Testis (tissue), 2 donors: ENCODE measurements at regions not wholly inside any gene's neighbourhood (a gene's known extent, or its start where the extent isn't known, plus 50 kb on each side); places are given as distances from the start of the nearest gene placed in this dataset.

Experiments used
- POLR2A ChIP-seq: fragments of 450-650 bp; IDR thresholded peaks from one replicate; pipeline ENCODE4 v1.6.1; 2017; ENCODE audit warnings: antibody characterized with exemption, mild to moderate bottlenecking, moderate library complexity
- TF ChIP-seq, protein P1 (sequence below), 3 experiments: fragments of 450-650 bp in 2 of 3; fragments of 200-600 bp in 1 of 3; sonication (generic) in 1 of 3; IDR thresholded peaks; one replicate each; pipeline ENCODE4 v1.5.1; 2016 to 2019; ENCODE audit warnings: antibody characterized with exemption in 3 of 3, mild to moderate bottlenecking in 2 of 3, moderate library complexity in 1 of 3

DNA sequence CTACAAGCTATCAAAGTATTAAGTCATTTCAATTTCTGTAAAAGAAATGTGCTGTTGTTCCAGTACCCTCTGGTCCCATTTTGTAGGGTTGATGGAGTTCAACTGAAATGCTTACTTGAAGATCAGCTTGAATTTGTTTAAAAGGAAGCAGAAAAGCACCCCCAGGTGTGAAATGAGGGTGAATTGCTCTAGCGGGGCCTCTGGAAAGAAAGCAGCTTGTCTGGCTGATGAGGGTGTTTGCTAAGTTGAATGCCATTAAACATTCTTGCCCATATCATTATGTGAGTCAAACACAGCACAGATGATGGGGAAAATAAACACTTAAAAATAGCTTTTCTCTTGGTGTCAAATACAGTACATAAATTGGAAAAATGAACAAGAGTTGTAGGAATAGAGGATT lies 280.3 kb downstream of the RAB38 start:
- TF ChIP-seq, protein P1, sequence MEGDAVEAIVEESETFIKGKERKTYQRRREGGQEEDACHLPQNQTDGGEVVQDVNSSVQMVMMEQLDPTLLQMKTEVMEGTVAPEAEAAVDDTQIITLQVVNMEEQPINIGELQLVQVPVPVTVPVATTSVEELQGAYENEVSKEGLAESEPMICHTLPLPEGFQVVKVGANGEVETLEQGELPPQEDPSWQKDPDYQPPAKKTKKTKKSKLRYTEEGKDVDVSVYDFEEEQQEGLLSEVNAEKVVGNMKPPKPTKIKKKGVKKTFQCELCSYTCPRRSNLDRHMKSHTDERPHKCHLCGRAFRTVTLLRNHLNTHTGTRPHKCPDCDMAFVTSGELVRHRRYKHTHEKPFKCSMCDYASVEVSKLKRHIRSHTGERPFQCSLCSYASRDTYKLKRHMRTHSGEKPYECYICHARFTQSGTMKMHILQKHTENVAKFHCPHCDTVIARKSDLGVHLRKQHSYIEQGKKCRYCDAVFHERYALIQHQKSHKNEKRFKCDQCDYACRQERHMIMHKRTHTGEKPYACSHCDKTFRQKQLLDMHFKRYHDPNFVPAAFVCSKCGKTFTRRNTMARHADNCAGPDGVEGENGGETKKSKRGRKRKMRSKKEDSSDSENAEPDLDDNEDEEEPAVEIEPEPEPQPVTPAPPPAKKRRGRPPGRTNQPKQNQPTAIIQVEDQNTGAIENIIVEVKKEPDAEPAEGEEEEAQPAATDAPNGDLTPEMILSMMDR (IDR thresholded peaks at IDR 0.05) = no peak
- no peak for TF ChIP-seq POLR2A
